Gastrocnemius medialis (tissue), 4 donors: ENCODE measurements at regions not wholly inside any gene's neighbourhood (a gene's known extent, or its start where the extent isn't known, plus 50 kb on each side); places are given as distances from the start of the nearest gene placed in this dataset.

Source experiments
- CTCF ChIP-seq, 5 experiments: fragments of 450-650 bp in 3 of 5; fragments of 200-600 bp in 2 of 5; sonication (generic) in 2 of 5; IDR thresholded peaks in 4 of 5; conservative IDR thresholded peaks in 1 of 5; 1 replicate in 4 of 5; 2 replicates in 1 of 5; pipeline ENCODE4 v1.5.1; 2016 to 2019; ENCODE audit warnings: antibody characterized with exemption in 5 of 5, mild to moderate bottlenecking in 3 of 5, moderate library complexity in 3 of 5
- POLR2A ChIP-seq, 2 donors: fragments of 450-650 bp; IDR thresholded peaks; one replicate each; pipeline ENCODE4 v1.6.1; 2017; ENCODE audit warnings: antibody characterized with exemption in 2 of 2, mild to moderate bottlenecking in 2 of 2, moderate library complexity in 2 of 2

- no peak for TF ChIP-seq CTCF (IDR thresholded peaks at IDR 0.05 in 4 of 5, conservative IDR thresholded peaks at IDR 0.05 in 1 of 5)
- TF ChIP-seq POLR2A (IDR thresholded peaks at IDR 0.05): no peak
Observed at GRCh38 chr10:129335942-129336341, 131.1 kb upstream of the MGMT start.
